ENCODE measurements at regions not wholly inside any gene's neighbourhood (a gene's known extent, or its start where the extent isn't known, plus 50 kb on each side); places are given as distances from the start of the nearest gene placed in this dataset.

DNA sequence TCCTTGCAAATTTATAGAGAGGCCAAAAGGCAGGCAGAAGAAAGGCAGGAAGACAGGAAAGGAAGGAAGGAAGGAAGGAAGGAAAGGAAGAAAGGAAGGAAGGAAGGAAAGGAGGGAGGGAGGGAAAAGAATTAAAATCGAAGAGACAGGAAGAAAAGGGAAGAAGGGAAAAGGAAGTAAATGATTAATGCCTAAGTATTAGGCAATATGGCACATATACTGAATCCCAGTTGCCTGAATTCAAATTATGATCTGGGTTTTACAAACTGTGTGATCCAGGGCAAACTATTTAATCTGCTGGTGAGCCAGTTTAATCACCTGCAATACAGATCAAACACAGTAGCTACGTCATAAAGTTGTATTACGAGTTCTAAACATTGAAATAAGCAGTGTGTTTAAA is 983.6 kb downstream of the FLRT2 start:
- DNase-seq (ENCODE audit: low spot score): no peak

DNA sequence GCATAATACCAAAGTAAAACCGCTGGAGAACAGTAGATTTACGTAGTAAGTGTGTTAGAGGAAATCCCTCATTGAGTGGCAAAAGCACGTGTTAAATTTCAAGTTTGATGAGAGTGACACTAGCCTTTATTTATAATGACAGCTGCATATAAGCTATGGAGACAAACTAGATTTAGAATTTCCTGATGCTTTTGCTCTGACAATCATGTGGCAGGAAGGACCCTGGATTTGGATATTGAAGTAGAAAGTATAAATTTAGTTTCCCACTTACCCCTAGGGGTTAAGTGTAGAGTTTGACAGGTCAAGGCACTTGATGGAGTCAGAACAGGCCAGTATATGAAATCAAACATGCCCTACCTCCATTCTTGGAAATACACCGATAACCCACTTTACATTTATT is 983.1 kb downstream of the FLRT2 start:
- DNase-seq (ENCODE audit: low spot score): no peak

- DNase-seq (ENCODE audit: low spot score): no peak
Measured at GRCh38 chr14:86510491-86510890, 980.5 kb downstream of the FLRT2 start.

DNA sequence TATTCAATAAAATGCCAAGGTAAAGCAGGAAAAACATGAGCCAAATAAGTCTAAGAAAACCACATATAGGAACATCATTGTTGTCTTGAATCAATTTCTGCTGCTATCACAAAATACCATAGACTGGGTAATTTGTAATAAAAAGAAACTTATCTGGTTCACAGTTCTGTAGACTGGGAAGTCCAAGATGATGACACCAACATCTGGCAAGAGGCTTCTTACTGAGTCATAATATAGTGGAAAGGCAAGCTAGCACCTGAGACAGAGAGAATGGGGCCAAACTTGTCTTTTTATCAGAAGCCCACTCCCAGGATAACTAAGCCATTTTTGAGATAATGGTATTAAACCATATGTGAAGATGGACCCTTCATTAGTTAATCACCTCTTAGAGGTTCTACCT is 975.9 kb downstream of the FLRT2 start:
- DNase-seq (ENCODE audit: low spot score): no peak

GRCh38 chr14:86501611-86502010 is 971.7 kb downstream of the FLRT2 start:
- peak; percentile 10 for DNase-seq (ENCODE audit: low spot score)

DNA sequence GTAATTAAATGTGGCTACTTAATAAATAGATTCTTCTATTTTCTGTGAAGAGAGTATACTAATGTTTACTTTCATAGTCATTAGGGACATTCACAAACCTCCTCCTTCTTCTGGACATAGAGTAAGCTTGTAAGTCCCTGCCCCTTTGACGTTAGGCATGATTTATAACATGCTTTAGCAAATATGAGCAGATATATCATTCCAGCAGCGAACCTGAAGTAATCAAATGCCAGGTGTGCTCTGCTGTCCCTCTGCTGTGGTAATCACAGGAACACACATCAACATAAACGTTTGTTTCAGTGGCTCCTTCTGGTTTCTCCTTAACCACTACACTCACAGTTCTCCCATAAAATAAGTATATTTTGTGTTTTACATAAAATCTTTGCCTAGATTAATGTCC is 961.8 kb downstream of the FLRT2 start:
- DNase-seq (ENCODE audit: low spot score): no peak

DNA sequence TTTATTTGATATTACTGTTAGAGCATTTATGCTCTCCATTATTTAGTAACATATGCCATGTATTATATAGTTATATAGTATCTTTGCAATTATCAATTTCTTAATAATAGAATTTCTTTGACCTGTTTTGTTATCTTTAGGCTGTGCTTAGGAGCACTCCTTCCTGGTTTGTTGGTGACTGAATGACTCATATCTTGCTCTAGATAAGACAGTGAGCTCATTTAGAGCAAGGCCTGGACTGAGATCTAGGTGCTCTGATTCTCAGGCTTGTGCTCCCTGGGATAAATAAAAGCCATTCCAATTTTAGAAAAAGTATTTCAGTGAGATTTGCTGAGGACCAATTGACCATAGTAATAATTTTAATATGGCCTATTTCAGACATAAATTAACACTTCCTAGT is 951.2 kb downstream of the FLRT2 start:
- DNase-seq (ENCODE audit: low spot score): no peak

- no peak for DNase-seq (ENCODE audit: low spot score)
Measured at GRCh38 chr14:86464341-86464740, 934.4 kb downstream of the FLRT2 start.

DNA sequence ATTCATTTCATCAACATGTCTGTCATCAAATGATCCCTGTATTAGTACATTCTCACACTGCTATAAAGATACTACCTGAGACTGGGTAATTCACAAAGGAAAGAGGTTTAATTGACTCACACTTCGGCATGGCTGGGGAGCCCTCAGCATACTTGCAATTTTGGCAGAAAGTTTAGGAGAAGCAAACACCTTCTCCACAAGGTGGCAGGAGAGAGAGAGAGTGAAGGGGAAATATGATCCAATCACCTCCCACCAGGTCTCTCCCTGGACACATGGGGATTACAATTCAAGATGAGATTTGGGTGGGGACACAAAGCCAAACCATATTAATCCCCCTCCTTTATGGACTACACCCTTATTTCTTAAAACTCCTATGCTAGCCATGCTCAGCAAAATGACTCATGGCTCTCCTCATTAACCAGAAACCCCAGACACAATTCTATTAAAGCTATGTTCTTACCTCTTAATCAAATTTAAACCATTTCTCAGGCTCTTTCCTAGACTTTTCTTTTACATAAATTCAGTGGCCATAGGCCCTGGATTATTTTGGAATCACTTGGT is 932.3 kb downstream of the FLRT2 start:
- peak; percentile 57 for DNase-seq (ENCODE audit: low spot score)

GRCh38 chr14:86457481-86458135 is 927.7 kb downstream of the FLRT2 start:
- DNase-seq (ENCODE audit: low spot score): no peak

DNA sequence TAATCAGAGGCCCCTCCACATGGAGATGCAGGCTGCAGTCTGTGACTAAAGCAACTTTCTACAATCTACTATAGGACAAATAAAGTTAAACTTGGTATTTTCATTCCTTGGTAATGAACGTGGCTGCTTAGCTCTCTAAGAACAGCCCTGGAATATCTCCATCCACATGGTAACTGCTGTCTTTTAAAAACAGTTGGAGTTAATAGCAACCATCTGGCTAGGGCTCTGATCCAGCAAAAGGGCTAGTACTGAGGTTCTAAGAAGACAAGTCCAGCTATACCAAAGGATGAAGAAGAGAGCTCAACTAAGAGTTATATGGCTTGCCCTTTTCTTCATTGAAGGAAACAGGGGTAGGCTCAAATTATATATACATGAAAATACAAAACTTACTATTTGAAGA is 920.1 kb downstream of the FLRT2 start:
- DNase-seq (ENCODE audit: low spot score): no peak

- DNase-seq (ENCODE audit: low spot score): no peak
Measured at GRCh38 chr14:86442135-86442534, 912.2 kb downstream of the FLRT2 start.

DNA sequence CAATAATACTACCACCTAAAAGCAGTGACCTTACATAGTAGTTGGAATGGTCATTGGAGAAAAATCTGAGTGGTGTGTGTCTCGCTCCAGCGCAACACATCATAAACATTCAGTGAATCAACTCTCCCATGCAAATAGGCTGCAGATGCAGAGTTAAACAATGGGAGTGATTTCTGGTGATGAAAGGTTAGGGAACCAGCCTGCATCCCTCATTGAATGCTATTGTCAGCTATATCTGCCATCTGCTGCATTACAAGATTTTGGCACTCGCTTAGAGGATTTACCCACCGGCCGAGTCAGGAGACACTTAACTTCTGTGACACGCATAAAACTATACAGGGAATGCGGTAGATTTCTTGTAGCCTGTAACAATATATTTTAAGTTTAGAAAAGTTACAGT is 900.9 kb downstream of the FLRT2 start:
- DNase-seq (ENCODE audit: low spot score): no peak

DNA sequence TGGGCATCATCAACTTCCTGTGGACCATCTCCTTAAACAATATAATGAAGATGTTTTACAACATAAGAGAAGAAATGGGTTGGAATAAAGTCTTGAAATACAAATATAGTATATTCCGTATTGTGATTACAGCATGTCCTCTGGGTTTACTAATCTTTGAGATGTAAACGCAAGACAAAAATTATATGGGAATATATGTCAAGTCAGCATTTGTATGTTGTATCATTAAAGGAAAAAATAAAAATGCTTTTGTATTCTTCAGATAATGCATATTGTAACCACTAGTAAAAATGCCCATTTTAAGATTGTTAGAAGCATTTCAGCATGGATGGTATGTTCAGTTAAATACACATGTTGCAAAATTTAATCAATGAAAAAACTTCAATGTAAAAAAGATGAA is 893.3 kb downstream of the FLRT2 start:
- no peak for DNase-seq (ENCODE audit: low spot score)

- no peak for DNase-seq (ENCODE audit: low spot score)
Measured at GRCh38 chr14:86420131-86420530, 890.2 kb downstream of the FLRT2 start.

DNA sequence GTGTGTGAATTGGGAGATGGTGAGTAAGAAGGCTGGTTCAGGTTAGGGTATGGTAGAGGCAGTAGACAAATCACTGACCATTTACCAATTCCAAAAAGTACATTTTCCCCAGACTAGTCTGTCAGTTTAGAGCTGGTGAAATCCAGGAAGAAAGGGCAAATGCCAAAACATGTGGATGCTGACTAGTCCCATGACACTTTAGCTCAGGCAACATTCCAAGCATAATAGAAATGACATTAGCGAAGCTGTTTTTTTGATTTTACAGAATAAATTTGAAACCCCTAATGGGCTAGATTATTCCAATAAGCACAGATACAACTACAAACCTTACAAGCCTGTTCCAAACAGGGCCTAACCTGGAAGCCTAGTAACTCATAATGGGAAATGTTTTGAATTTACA is 884.2 kb downstream of the FLRT2 start:
- DNase-seq (ENCODE audit: low spot score): no peak

DNA sequence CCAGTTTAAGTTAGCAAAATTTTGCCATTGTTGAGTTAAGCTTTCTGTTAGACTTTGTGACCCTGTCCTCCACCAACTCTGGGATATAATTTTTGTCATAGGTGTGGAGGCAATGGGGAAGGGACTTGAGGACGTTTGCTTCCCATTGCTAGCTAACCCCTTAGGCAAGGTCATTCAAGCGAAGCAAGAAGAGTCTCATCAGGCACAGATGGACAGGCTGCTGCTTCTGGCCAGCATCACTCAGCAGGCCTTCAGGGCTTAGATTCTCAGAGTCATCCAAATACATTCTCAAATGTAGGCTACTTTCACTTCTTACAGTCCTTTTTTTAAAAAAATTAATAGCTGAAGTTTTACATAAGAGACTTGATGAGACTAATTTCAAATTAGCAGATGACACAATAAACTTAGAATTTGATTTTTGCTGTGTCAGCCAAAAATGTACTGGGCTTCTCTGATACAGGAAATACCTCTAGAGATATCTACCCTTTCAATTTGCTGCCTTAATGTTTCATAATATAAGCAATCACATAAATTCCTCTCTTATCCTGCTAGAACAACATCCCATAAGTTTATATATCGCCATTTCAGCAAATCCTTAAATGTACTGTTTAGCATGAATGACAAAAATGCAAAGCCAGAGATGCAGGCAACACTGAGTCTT is 875.2 kb downstream of the FLRT2 start:
- DNase-seq (ENCODE audit: low spot score): no peak

DNA sequence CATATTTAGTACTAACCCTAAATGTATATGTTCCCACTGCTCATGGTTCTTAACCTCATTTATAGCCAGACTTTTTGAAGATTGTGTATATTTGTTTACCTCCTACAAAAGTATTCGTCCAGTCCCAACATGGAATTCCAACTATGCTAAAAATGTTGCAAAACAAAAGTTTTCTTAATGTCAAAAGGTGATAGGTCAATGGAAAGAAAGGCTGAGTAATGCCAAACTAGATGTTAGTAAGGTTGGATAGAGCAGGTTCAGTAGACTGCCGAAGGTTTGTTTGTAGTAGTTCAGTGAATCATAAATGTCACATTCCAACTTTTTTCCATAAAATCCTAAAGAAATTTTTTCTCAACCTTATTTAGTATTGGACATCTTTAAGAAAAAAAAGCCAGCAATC is 874.5 kb downstream of the FLRT2 start:
- no peak for DNase-seq (ENCODE audit: low spot score)

- no peak for DNase-seq (ENCODE audit: low spot score)
Measured at GRCh38 chr14:86402545-86402944, 872.6 kb downstream of the FLRT2 start.

- DNase-seq (ENCODE audit: low spot score): no peak
Measured at GRCh38 chr14:86391085-86391484, 861.1 kb downstream of the FLRT2 start.

DNA sequence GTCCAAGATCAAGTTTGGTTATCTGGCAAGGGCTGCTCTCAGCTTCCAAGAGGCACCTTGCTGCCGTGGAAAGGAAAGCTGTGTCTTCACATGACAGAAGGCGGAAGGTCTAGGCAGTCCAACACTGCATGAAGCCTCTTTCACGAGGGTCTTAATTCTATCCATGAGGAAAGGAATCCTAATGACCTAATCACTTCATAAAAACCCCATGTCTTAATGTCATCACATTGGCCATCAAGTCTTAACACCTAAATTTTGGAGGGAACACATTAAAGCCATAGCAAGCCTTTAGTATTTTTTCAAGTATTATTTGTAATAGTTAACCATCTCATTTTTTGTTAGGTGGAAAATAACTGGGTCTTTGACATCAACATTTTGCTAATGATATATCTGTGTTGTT is 858.3 kb downstream of the FLRT2 start:
- DNase-seq (ENCODE audit: low spot score): no peak

DNA sequence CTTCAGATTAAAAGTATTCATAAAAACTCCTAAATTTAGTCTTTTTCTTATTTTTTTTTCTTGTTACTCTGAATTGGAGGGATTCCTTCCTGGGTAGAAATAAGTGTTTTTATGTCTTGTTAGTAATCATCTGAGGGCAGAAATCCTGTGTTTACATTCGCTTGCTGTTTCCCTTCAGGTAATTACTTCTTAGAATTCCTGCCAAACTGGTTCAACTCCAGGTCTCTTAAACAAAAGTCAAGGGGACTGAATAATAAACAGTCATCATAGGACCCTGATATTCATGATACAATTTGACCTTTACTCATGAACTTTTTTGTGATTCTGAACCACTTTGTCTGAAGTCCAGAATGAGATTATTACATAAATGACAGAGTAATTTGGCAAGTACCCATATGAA is 843.9 kb downstream of the FLRT2 start:
- no peak for DNase-seq (ENCODE audit: low spot score)

DNA sequence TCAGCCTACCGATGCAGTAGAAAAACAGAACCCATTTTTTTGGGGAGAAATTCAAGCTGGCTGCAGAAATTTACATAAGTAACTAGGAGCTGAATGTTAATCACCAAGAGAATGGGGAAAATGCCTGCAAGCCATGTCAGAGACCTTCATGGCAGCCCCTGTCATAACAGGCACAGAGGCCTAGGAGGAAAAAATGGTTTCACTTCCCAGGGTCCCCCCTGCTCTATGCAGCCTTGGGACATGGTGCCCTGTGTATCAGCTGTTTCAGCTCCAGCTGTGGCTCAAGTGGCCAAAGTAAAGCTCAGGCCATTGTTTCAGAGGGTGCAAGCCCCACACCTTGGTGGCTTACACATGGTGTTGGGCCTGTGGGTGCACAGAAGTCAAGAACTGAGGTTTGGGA is 842.5 kb downstream of the FLRT2 start:
- DNase-seq (ENCODE audit: low spot score): no peak

DNA sequence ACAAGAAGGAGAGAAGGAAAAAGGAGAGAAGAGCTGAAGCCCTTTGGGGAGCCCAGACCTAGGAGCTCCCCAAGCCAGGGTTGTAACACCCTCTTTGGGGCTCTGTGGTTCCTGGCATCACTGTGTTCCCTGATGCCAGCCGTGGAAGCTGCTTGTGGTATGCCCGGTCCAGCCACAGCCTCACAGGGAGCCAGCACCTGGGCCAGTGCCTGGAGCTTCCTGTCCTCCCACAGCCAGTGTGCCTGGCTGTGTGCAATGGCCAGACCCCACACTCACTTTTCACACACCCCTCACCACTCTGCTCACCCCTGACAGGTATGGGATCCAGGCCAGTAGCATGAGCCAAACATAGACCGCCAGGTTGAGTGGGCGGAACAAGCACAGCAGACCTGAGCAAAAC is 834.7 kb downstream of the FLRT2 start:
- no peak for DNase-seq (ENCODE audit: low spot score)
